NCI-H82 (cell line): ENCODE measurements at regions not wholly inside any gene's neighbourhood (a gene's known extent, or its start where the extent isn't known, plus 50 kb on each side); places are given as distances from the start of the nearest gene placed in this dataset.

Experiments
- DNase-seq: peaks from one replicate; lab custom pipeline; 2025; lab: John Stamatoyannopoulos, UW

GRCh38 chr13:100940658-100941057 lies 266.1 kb upstream of the TMTC4 start:
- peak; percentile 35 for DNase-seq

GRCh38 chr13:100933841-100934240 lies 259.2 kb upstream of the TMTC4 start:
- peak; percentile 23 for DNase-seq

- no peak for DNase-seq
These were observed 248.0 kb upstream of the TMTC4 start for GRCh38 chr13:100922599-100922998.

DNA sequence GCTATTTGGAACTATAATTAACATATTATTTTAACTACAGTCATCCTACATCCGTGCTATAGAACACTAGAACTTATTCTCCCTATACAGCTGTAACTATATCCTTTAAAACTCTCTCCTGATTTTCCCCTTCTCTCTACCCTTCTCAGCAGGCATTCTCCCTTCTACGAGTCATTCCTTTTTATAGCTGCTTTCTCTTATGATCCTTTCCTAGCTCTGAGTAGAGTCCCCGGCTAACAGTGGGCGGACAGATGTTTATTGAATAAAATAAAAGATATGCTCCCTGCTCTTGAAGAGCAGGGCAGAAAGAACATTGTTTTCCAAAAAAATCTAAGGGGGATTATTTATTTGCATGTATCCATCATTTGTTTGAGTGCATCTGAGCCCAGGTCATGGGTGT lies 246.5 kb upstream of the TMTC4 start:
- no peak for DNase-seq

GRCh38 chr13:100917011-100917410 lies 242.4 kb upstream of the TMTC4 start:
- no peak for DNase-seq

GRCh38 chr13:100913143-100913542 lies 238.5 kb upstream of the TMTC4 start:
- no peak for DNase-seq

DNA sequence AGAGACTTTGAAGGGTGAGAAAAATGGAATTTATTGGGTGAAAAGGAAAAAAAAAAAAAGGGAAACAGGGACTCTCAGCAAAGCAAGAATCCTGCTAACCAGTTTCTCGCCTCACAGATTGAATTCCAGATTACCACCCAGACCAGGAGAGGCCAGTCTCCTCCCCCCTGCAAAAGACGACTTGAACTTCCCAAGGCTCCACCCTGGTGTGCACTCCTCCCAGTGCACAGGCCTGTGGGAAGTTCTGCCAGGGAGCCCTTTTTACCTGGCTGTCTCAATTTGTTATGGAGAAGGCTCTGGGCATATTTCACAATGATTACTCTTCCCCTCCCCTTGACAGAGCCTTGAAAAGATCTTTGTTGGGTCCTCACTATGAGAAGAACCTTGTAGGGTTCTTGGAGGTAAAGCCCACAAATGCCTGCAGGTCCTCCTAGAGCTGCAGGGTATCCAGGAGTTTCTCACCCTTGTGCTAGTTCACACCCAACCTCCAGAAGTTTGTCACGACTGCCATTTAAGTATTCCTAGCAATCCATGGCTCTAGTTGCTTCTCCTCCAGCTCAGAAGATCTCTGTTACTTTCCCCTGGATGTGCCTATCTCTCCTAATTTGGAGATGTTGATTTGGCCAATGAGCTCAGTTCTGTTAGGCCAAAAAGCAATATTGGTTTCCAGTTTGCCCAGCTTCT lies 229.8 kb upstream of the TMTC4 start:
- DNase-seq, result no peak

DNA sequence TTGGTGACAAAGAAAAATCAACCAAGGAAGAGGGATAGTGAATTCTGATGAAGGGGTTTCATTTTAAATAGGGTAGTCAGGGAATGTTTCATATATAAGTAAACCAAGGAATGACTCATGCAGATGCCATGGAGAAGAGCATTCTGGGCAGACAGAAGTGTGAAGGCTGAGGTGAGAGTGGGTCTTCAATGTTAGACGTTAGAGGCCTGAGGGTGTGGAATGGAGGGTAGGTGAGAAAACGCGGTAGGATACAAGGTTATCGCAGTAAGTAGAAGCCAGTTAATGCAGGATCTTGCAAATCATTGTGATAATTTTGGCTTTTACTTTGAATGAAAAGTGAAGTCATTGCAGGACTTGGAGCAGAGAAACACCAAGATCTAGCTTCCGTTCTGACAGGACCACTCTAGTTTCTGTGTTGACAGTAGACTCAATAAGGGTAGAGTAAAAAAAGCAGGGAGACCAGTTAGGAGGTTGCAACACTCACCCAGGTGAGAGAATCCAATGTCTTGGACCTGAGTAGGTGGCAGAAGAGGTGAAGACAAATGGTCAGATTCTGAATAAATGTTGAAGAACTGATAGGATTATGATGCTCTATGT lies 225.2 kb upstream of the TMTC4 start:
- no peak for DNase-seq

- DNase-seq, result no peak
These were observed 223.8 kb upstream of the TMTC4 start for GRCh38 chr13:100898431-100898830.

- no peak for DNase-seq
These were observed 221.1 kb upstream of the TMTC4 start for GRCh38 chr13:100895651-100896050.

DNA sequence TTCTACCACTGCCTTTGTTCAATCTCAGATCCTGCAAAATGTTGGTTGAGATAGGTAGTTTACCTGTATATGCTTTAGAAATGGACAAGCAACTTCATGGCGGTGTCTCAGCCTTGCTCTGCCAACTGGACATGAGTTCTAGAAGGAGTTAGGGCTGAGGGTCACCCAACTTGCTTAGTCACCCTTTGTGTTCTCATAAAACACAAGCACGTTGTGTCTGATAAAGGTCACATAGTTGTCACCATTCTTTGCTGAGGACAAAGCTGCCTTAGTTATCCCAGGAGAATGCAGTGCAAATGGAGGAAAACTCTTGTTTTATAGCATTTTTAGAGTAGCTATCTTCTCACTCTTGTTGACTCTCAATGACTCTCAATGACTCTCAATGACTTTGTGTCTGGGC lies 218.4 kb upstream of the TMTC4 start:
- DNase-seq, result no peak

GRCh38 chr13:100890645-100891044 lies 216.1 kb upstream of the TMTC4 start:
- peak; percentile 73 for DNase-seq

DNA sequence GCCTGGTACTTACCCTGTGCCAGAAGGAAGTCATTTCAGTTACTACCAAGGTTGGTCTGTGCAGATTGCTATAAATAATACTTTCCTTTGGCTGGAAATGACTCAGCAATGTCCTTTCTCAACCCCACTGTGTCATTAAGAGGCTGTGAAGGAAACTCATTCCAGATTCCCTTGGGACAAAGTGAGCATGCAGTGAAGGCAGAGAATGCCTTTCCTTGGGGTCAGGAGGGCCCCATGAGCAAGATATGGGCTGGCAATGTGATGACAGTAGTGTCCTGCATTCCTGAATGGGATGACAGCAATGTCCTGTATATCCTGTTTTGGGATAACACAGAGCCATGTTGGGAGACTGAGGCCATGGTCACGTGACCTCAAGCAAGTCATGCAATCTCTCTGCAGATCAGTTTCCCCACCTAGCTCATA lies 213.1 kb upstream of the TMTC4 start:
- no peak for DNase-seq

DNA sequence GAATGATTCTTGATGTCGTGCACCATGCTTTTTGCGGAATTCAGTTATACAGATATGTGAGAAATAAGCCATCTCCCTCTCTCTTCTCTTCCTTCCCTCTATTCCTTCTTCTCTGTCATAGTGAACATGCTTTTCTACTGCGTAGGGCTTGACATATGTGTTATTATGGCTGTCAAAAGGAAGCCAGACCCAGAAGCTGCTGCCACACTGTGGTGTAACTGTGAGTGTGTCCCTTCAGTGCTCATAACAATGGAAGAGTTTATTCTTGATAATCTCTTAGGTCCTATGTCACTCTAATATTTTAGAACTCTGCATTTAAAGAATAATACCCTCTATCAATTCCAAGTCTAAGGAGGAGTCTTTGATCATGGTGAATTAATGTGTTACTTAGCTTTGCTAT lies 208.9 kb upstream of the TMTC4 start:
- DNase-seq, result peak; percentile 14

GRCh38 chr13:100881291-100881864 lies 206.8 kb upstream of the TMTC4 start:
- no peak for DNase-seq

DNA sequence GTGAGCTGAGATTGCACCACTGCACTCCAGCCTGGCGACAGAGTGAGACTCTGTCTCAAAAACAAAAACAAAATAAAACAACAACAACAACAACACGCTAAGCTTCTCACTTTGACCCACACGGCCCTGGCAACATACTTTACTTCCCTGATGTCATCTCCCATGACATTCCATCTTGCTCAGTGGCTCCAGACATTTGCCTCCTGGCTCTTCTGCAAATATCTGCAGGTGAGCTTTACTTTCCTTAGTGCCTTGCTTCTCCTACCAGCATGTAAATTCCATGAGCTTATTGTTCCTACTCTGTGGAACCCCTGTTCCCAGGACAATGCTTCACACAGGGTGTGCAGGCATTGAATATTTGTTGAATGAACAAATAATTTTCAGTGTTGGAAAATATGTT lies 205.6 kb upstream of the TMTC4 start:
- DNase-seq, result no peak

DNA sequence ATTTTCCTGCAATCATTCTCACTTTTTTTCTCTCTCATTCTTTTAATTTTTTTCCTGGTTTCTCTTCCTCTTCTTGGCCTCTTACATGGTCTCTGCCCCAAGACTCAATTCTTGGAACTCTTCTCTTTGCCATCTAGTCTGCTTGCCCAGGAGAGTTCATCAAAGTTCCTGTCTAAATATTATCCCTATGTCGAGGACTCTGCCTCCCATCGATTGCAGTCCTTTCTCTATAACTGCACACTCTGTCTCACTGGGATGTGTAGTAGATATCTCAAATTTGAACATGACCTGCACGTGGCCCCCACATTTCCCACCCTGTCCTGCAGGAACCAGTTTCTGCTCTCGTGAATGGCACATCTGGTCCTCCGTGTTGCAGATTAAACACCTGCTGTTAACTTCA lies 204.7 kb upstream of the TMTC4 start:
- no peak for DNase-seq

GRCh38 chr13:100876044-100876403 lies 201.4 kb upstream of the TMTC4 start:
- DNase-seq, result no peak

- DNase-seq, result no peak
These were observed 200.9 kb upstream of the TMTC4 start for GRCh38 chr13:100875392-100876043.

GRCh38 chr13:100872761-100873160 lies 198.2 kb upstream of the TMTC4 start:
- DNase-seq, result peak; percentile 17

- DNase-seq, result peak; percentile 89
These were observed 196.3 kb upstream of the TMTC4 start for GRCh38 chr13:100870898-100871297.

- DNase-seq, result no peak
These were observed 186.3 kb upstream of the TMTC4 start for GRCh38 chr13:100860866-100861265.

DNA sequence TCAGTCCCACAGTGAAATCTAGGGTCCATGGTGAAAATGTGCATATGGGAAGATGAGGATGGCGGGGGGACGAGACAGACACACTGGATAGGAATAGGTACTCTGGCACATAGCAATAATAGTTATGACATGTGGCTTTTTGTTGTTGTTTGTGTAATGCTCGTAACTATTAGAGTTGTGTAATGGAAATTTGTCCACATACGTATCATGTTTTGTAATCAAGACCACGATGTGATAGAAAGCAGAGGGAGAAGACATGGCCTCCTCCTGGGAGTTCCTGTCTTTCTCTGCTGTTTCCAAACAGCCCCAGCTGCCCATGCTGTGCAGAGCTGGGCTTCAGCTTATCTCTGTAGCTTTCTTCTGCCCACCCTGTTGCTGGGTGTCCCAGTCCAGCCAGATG lies 185.3 kb upstream of the TMTC4 start:
- DNase-seq, result no peak
